Type B pancreatic cell (in vitro differentiated cells): ENCODE measurements at regions not wholly inside any gene's neighbourhood (a gene's known extent, or its start where the extent isn't known, plus 50 kb on each side); places are given as distances from the start of the nearest gene placed in this dataset.

Experiments used
- DNase-seq: peaks from one replicate; pipeline ENCODE4 v3.0.0; 2021; ENCODE audit warnings: mixed read lengths; ENCODE audit not compliant: unreplicated experiment; ENCODE audit errors: extremely low spot score
- H3K27ac Mint-ChIP-seq: 2 replicates; pipeline ENCODE4 v1.8.0; 2021; ENCODE audit warnings: mild to moderate bottlenecking, mixed read lengths
- H3K27me3 Mint-ChIP-seq: 2 replicates; pipeline ENCODE4 v1.8.0; 2021; ENCODE audit warnings: mixed read lengths
- H3K36me3 Mint-ChIP-seq: 2 replicates; pipeline ENCODE4 v1.8.0; 2021; ENCODE audit warnings: mixed read lengths
- H3K4me1 Mint-ChIP-seq: one replicate; pipeline ENCODE4 v1.8.0; 2021; ENCODE audit warnings: mixed read lengths; ENCODE audit not compliant: unreplicated experiment
- H3K4me3 Mint-ChIP-seq: 2 replicates; pipeline ENCODE4 v1.8.0; 2021; ENCODE audit warnings: mild to moderate bottlenecking, mixed read lengths
- H3K9me3 Mint-ChIP-seq: 2 replicates; pipeline ENCODE4 v1.8.0; 2021; ENCODE audit warnings: mixed read lengths
- TF ChIP-seq, protein P1 (sequence below): fragments of 200-600 bp; sonication (generic); conservative IDR thresholded peaks from 2 replicates; pipeline ENCODE4 v1.5.0; 2021; ENCODE audit warnings: antibody characterized with exemption, mild to moderate bottlenecking

DNA sequence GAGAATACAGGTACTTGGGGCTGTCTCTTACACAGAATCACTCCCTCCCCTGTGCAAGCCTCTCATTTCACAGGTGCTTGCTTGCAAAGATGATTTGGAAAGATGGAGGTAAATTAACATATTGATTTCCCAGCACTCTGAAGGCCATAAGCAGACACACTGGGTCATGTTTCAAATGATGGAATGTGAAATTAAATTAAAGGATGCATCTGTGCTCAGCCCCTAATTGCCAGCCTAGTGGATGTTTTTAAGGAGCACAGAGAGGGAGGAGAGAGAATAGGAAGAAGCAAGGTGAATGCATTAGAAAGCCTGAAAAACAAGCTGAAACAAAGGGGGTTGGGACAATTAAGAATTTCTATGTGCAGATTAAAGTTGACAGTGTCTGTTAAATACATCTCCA is 96.1 kb upstream of the GRIP1 start:
- H3K27ac Mint-ChIP-seq, result no peak overlapping the region

DNA sequence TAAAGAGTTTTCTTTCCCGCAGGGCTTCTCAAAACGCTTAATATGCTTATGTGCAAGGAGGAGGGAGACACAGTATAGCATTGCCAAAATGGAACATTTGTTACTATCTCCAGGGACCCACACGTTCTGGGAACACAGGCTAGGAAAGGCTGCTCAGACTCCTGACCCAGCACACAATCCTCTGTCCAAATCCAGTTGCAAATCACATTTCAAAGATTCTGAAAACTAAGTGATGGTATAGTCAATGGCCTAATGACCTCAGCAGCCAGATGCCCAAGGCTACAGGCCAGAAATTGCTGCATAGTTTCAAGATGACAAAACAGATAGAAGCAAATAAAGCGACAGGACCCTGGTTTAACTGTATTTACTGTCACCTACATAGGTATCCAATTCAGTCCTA is 97.0 kb upstream of the GRIP1 start:
- no peak overlapping the region for H3K4me3 Mint-ChIP-seq
- H3K27ac Mint-ChIP-seq, result no peak overlapping the region
- H3K4me1 Mint-ChIP-seq, result peaks cover 10% of the 10 kb centered on the region
- H3K9me3 Mint-ChIP-seq, result no peaks in the 10 kb centered on the region
- TF ChIP-seq, protein P1, sequence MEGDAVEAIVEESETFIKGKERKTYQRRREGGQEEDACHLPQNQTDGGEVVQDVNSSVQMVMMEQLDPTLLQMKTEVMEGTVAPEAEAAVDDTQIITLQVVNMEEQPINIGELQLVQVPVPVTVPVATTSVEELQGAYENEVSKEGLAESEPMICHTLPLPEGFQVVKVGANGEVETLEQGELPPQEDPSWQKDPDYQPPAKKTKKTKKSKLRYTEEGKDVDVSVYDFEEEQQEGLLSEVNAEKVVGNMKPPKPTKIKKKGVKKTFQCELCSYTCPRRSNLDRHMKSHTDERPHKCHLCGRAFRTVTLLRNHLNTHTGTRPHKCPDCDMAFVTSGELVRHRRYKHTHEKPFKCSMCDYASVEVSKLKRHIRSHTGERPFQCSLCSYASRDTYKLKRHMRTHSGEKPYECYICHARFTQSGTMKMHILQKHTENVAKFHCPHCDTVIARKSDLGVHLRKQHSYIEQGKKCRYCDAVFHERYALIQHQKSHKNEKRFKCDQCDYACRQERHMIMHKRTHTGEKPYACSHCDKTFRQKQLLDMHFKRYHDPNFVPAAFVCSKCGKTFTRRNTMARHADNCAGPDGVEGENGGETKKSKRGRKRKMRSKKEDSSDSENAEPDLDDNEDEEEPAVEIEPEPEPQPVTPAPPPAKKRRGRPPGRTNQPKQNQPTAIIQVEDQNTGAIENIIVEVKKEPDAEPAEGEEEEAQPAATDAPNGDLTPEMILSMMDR, result no peak
- peaks cover 3% of the 10 kb centered on the region for H3K36me3 Mint-ChIP-seq
- no peak for DNase-seq
- no peaks in the 10 kb centered on the region for H3K27me3 Mint-ChIP-seq

More for the DNA sequence above, 96.1 kb upstream of the GRIP1 start:
- TF ChIP-seq, protein P1, result no peak
- Mint-ChIP-seq H3K27me3 (no peaks in the 10 kb centered on the region), H3K36me3 (peaks cover 3% of the 10 kb centered on the region), H3K4me3 (no peak overlapping the region), H3K9me3 (no peaks in the 10 kb centered on the region), H3K4me1 (peaks cover 10% of the 10 kb centered on the region)
- no peak for DNase-seq

- Mint-ChIP-seq H3K27ac (no peak overlapping the region), H3K4me1 (peaks cover 10% of the 10 kb centered on the region), H3K36me3 (peaks cover 3% of the 10 kb centered on the region), H3K4me3 (no peak overlapping the region), H3K27me3 (no peaks in the 10 kb centered on the region), H3K9me3 (no peaks in the 10 kb centered on the region)
- TF ChIP-seq, protein P1, result no peak
- DNase-seq, result no peak
Measured at GRCh38 chr12:66776974-66777373, 98.1 kb upstream of the GRIP1 start.

- H3K9me3 Mint-ChIP-seq, result no peaks in the 10 kb centered on the region
- no peak for DNase-seq
- TF ChIP-seq, protein P1, result no peak
- H3K36me3 Mint-ChIP-seq, result no peaks in the 10 kb centered on the region
- no peaks in the 10 kb centered on the region for H3K27me3 Mint-ChIP-seq
- H3K4me1 Mint-ChIP-seq, result peaks cover 10% of the 10 kb centered on the region
- H3K4me3 Mint-ChIP-seq, result no peak overlapping the region
- H3K27ac Mint-ChIP-seq, result no peak overlapping the region
Measured at GRCh38 chr12:66779466-66779865, 100.6 kb upstream of the GRIP1 start.

- H3K27me3 Mint-ChIP-seq, result no peaks in the 10 kb centered on the region
- H3K36me3 Mint-ChIP-seq, result no peaks in the 10 kb centered on the region
- H3K27ac Mint-ChIP-seq, result no peak overlapping the region
- H3K4me3 Mint-ChIP-seq, result no peak overlapping the region
- DNase-seq, result no peak
- H3K9me3 Mint-ChIP-seq, result no peaks in the 10 kb centered on the region
- peaks cover 6% of the 10 kb centered on the region for H3K4me1 Mint-ChIP-seq
- TF ChIP-seq, protein P1, result no peak
Measured at GRCh38 chr12:66786531-66787308, 107.8 kb upstream of the GRIP1 start.
